GM18505 (cell line): ENCODE measurements at regions not wholly inside any gene's neighbourhood (a gene's known extent, or its start where the extent isn't known, plus 50 kb on each side); places are given as distances from the start of the nearest gene placed in this dataset.
"Not testable (repeated sequence)": the region's sequence is repeated elsewhere in the genome, so short reads cannot be mapped to it uniquely, and the experiment has no call there.

Experiments used
- ATAC-seq: cut with Tn5 transposase; IDR thresholded peaks from one replicate; pipeline ENCODE4 v1.9.1; 2021; ENCODE audit not compliant: unreplicated experiment
- POLR2A ChIP-seq: IDR thresholded peaks from 4 replicates; pipeline ENCODE4 v1.6.1; 2011; ENCODE audit warnings: borderline replicate concordance; ENCODE audit not compliant: insufficient read depth, insufficient read length; ENCODE audit errors: extremely low read depth

DNA sequence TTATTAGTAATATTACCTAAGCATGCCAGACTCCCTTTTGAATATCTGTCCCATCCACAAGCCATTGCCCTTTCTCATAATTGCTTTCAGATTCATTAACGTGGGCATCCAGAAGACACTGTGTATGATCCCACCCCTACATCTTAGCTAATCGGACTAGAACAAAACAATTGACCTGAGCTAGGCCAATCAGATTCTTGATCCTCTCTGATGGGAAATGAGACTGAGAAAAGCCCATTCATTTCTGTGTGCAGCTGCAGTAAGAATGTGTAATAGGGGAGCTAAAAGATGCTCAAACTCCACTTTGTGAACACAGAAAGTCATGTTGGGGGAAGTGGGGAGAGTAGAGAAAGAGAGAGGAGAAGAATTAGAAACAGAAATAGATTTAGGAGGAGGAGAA, 281.7 kb upstream of the G2E3 start:
- ATAC-seq: no peak
- TF ChIP-seq POLR2A: no peak

DNA sequence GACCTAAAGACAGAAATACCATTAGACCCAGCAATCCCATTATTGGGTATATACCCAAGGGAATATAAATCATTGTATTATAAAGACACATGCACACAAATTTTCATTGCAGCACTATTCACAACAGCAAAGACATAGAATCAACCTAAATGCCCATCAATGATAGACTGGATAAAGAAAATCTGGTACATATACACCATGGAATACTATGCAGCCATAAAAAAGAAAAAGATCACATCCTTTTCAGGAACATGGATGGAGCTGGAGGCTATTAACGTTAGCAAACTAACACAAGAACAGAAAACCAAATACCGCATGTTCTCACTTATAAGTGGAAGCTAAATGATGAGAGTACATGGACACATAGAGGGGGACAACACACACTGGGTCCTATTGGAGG, 280.1 kb upstream of the G2E3 start:
- ATAC-seq: not testable (repeated sequence)

DNA sequence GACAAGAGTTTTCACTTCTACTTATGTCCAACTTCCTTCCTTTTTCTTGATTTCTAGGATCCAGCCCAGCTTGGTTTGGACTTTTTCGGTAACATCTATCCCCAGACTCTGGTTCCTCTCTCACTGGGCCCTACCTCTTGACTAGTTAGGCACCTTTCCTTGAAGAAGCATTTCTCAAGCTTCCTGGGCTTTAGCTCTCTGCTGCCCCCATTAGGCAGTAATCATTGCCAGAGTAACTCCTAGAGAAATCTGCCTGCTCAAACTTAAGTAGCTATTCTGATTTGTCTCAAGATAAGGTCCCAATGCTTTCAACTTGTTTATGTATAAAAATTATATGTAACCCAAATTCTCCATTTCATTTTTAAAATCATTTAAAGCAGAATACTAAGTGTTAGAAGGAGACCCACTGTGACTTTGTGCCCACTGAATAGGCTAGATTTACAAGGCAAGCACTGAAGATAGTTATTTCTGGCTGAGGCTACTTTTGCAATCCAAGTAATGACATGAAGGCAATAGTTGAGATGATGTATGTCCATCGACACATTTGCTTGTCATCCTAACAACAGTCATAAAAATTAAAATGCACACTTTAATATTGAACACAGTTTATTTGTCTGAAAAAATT, 275.0 kb upstream of the G2E3 start:
- peak; percentile 56 for ATAC-seq
- no peak for TF ChIP-seq POLR2A

DNA sequence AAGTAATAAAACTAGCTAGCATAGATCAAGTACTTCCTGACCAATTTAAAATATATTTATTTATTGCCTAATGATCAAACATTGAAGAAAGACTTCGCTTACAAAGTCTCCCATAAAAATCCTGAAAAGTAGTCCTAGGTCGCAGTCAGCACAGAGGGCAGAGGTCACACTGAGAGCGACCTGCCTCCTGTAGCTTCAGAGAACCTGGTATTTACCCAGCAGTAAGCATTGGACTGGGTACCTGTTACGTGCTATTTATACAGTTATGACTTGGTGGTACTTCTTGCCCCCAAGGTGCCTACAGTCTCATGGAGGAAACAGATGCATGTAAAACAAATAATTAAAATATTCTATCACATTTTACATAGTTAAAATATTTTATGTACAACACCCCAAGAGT, 274.1 kb upstream of the G2E3 start:
- TF ChIP-seq POLR2A: no peak
- ATAC-seq: no peak

DNA sequence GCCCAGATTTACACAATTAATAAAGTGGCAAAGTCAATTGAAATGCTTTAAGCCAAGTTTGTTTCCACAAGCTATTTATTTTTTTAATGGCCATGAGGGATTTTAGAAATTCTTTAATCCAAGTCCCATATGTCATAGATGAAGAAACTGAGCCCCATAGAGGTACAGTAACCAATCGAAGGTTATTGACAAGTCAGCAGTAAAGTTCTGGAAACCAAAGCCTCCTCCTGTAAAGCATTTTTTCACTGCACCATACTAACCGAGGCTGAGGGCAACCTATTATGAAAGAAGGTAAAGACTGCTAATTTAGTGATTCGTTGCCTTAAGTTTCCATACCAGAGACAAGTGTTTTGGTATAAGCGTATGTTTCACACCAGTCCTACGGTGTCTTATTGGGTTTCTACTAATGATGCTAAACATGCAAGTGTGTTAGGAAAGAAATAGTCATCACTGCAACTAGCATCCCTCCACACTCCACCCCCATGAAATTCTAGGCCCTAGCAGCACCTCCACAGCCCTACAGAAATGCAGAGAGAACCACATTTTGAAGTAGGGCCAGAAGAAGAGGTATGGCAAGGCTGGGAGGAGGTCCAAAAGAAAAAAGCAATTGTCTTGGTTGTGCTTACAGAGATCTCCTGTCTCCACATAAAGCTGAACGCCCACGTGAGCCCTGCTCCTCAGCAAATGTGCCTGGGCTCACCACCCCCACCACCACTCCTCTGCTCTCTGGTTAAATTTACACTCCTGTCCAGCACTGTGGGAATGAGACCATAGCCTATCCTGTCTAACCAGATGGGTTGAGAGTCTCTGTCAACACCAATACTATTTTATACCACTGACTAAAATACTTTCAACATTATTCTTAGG, 271.1 kb upstream of the G2E3 start:
- TF ChIP-seq POLR2A: no peak
- ATAC-seq: no peak

DNA sequence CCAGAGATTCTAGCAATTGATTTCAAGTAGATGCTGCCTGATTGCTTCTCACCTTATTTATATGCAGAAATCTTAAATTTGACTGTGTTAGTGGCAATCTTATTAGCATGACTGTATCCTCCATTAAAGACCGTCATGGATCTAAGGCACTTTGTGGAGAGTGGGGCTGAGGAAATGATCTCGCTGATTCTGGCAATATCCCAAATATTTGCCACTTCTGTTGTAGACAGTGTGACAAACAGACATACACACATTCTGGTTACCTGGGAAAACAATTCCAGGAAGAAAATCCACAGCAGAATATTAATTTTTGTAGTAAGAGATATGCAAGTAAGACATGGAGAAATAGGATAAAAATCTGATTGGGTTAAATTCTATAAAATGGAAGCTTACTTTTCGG, 269.0 kb upstream of the G2E3 start:
- no peak for ATAC-seq
- TF ChIP-seq POLR2A: no peak

DNA sequence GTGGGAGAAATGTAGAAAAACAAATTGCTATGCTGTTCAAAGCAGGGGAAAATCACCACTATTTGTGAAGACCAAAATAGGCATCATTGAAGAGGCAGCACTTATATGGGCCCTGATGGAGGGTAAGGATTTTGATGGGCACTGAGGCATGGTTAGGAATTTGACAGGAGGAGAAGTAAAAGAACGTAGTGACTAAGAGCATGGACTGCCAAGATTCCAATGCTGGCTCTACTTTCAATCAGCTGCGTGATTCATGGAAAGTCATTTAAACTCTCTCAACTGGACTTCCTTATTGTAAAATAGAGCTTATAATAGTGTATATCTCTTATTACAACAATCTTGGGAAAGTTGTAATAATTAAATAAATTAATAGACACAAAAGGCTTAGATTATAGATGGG, 267.7 kb upstream of the G2E3 start:
- no peak for TF ChIP-seq POLR2A
- no peak for ATAC-seq

DNA sequence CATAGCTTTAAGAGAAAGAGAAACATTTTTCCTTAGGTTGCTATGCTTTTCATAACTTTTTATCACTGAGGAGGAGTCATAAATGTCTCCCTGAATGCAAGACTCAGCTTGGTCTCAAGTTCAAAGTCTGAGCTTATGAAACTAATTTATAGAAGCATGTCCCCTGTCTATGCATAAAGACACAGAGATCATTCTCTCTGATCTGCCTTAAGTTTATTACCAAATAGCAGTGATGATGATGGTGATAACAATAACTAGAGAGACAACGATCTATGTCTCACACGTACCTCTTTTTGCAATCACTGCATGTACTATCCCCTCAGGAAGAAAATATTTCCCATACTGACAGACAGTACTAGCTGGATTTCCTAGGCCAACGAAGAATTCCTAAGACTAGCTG, 266.4 kb upstream of the G2E3 start:
- no peak for TF ChIP-seq POLR2A
- ATAC-seq: no peak

DNA sequence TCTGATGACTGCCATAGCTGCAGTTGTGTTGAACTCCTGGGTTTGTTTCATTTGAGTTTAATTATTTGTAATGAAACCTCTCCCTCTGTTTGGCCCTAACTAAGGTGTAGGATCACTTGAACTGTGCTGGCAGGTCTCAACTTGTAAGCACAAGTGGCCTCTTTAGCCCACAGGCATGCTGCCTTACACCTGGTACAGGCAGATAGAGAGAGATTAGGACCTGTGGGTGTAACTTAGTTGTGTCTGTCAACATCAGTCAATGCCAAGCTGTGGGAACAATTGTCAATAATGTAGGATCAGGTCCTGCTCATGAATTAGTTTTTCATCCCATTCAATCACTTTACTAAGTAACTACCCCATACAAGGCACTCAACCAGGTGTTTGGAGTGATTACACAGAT, 263.0 kb upstream of the G2E3 start:
- TF ChIP-seq POLR2A: no peak
- ATAC-seq: no peak

DNA sequence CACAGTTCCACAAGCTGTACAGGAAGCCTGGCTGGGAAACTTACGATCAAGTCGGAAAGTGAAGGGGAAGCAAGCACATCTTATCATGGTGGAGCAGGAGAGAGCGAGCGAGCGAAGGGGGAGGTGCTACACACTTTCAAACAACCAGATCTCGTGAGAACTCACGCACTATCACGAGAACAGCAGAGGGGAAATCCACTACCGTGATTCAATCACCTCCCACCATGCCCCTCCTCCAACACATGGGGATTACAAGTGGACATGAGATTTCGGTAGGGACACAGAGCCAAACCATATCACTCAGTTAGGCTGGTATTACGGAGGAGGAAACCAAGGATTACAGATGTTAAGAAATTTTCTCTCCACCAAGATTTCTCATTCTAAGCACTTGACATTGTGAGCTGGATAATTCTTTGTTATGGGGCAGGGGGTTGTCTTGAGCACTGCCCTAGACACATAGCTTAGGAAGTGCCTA, 262.0 kb upstream of the G2E3 start:
- TF ChIP-seq POLR2A: no peak
- ATAC-seq: no peak

DNA sequence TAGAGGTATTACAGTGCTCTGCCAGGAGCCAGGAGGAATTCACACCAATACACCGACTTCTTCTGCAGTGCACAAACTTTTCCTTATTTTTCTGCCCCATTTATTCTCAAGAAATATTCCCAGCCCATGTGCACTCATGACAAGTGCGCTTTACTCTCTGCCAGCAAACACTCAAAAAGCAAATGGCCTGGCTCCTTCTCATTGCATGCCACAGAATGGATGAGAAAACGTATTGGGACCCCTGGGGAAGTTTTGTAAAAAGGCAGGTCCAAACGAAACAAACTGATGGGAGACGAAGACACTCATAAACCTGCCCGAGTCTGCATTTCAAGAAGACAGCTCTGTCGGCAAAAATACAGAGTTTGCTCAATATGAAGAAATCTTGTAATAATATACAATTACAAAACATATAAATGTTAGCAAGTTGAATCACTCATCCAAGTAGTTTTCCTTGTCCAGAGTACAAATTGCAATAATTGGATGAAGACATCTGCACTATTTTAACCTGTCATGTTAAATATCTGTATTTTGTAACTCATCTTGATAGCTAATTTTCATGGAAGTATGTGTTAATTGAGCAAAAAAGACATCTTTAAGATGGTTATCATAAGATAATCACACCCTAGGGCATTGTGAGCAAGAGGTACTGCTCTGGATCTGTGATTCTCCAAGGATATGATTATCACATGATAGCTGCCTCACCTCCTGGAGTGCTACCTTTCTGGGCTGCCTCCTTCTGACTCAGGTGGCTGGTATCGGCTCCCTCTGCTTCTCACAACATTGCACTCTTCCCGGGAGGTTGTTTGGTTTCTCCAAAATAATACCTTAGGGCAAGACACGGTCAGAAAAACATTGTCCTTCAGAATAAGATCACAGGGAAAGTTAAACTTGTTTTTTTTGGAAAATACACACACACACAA, 260.8 kb upstream of the G2E3 start:
- no peak for TF ChIP-seq POLR2A
- ATAC-seq: no peak

DNA sequence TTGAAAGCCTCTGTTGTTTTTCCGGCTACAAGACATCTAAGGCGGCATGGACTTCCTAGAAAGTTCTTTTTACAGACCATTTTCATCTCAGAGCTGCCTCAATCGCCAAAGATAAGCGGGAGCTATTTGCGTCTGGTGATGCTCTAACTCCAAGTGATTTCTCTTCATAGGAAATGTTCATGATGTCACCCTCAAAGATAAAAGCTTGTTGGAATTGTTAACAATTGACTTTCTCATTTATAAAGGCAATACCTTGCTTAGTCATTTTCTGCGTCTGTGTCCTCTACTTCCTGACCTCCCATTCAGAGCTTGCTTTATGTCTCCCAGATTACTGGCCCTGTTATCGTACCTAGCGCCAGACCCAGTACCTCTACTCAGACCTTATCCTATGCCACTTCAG, 259.0 kb upstream of the G2E3 start:
- no peak for TF ChIP-seq POLR2A
- no peak for ATAC-seq

DNA sequence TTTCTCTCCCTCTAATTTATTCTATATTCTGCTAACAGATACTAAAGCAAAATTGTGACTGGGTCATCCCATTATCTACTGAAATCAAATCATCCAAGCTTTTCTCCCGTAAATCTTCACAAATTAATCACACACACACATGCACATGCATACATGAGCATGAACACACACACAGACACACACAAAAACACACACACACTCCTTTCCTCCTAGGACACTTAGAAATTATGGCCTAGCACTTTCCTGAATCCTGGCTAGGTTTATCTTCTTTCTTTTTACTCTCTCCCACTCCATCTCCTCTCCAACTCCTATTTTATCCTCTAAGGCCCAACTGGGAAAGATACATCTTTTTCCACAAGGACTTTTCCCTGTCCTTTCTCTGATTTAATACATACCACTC, 255.6 kb upstream of the G2E3 start:
- no peak for ATAC-seq
- TF ChIP-seq POLR2A: no peak
